OCI-LY1 (cell line): ENCODE measurements at regions not wholly inside any gene's neighbourhood (a gene's known extent, or its start where the extent isn't known, plus 50 kb on each side); places are given as distances from the start of the nearest gene placed in this dataset.

Experiments used
- EZH2 ChIP-seq: fragments of 200-600 bp; sonication (generic), shearing (Covaris generic); IDR thresholded peaks from 2 replicates; pipeline ENCODE4 v1.8.0; 2017; ENCODE audit warnings: borderline replicate concordance, mixed run types, mild to moderate bottlenecking, antibody characterized with exemption, low read length, moderate library complexity, mixed read lengths
- TF ChIP-seq, protein P1 (sequence below): fragments of 200-600 bp; sonication (generic), shearing (Covaris generic); IDR thresholded peaks from 2 replicates; pipeline ENCODE4 v1.5.1; 2017; ENCODE audit warnings: mild to moderate bottlenecking, antibody characterized with exemption, low read length, moderate library complexity, mixed read lengths

DNA sequence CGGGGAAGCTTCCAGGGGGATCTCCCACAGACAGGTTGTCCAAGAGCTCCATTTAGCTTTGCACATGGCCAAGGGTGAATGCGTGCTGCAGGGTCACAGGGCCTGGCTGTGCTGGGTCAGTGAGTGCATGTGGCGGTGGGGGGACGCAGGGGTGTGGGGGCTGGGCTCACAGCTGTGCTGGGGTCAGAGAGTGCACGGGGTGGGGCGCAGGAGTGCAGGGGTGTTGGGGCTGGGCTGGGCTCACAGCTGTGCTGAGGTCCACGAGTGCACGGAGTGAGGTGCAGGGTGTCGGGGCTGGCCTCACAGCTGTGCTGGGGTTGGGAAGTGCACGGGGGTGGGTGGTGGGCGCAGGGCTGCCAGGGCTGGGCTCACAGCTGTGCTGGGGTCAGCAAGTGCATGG, 557.7 kb downstream of the BRD1 start:
- TF ChIP-seq, protein P1, sequence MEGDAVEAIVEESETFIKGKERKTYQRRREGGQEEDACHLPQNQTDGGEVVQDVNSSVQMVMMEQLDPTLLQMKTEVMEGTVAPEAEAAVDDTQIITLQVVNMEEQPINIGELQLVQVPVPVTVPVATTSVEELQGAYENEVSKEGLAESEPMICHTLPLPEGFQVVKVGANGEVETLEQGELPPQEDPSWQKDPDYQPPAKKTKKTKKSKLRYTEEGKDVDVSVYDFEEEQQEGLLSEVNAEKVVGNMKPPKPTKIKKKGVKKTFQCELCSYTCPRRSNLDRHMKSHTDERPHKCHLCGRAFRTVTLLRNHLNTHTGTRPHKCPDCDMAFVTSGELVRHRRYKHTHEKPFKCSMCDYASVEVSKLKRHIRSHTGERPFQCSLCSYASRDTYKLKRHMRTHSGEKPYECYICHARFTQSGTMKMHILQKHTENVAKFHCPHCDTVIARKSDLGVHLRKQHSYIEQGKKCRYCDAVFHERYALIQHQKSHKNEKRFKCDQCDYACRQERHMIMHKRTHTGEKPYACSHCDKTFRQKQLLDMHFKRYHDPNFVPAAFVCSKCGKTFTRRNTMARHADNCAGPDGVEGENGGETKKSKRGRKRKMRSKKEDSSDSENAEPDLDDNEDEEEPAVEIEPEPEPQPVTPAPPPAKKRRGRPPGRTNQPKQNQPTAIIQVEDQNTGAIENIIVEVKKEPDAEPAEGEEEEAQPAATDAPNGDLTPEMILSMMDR = no peak
- no peak for TF ChIP-seq EZH2
